22Rv1 (cell line): ENCODE measurements at regions not wholly inside any gene's neighbourhood (a gene's known extent, or its start where the extent isn't known, plus 50 kb on each side); places are given as distances from the start of the nearest gene placed in this dataset.

ENCODE experiments used
- ZFX ChIP-seq: fragments of 450-650 bp; IDR thresholded peaks from 2 replicates; pipeline ENCODE4 v1.6.1; 2017; ENCODE audit warnings: antibody characterized with exemption, borderline replicate concordance
- TF ChIP-seq, protein P1 (sequence below): fragments of 450-650 bp; IDR thresholded peaks from 2 replicates; pipeline ENCODE4 v1.5.1; 2017; ENCODE audit warnings: mild to moderate bottlenecking

GRCh38 chr21:19148056-19148455, 744.5 kb upstream of the TMPRSS15 start:
- TF ChIP-seq, protein P1, sequence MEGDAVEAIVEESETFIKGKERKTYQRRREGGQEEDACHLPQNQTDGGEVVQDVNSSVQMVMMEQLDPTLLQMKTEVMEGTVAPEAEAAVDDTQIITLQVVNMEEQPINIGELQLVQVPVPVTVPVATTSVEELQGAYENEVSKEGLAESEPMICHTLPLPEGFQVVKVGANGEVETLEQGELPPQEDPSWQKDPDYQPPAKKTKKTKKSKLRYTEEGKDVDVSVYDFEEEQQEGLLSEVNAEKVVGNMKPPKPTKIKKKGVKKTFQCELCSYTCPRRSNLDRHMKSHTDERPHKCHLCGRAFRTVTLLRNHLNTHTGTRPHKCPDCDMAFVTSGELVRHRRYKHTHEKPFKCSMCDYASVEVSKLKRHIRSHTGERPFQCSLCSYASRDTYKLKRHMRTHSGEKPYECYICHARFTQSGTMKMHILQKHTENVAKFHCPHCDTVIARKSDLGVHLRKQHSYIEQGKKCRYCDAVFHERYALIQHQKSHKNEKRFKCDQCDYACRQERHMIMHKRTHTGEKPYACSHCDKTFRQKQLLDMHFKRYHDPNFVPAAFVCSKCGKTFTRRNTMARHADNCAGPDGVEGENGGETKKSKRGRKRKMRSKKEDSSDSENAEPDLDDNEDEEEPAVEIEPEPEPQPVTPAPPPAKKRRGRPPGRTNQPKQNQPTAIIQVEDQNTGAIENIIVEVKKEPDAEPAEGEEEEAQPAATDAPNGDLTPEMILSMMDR = no peak
- no peak for TF ChIP-seq ZFX
